ENCODE measurements at regions not wholly inside any gene's neighbourhood (a gene's known extent, or its start where the extent isn't known, plus 50 kb on each side); places are given as distances from the start of the nearest gene placed in this dataset.
"Not testable (repeated sequence)": the region's sequence is repeated elsewhere in the genome, so short reads cannot be mapped to it uniquely, and the experiment has no call there.

DNA sequence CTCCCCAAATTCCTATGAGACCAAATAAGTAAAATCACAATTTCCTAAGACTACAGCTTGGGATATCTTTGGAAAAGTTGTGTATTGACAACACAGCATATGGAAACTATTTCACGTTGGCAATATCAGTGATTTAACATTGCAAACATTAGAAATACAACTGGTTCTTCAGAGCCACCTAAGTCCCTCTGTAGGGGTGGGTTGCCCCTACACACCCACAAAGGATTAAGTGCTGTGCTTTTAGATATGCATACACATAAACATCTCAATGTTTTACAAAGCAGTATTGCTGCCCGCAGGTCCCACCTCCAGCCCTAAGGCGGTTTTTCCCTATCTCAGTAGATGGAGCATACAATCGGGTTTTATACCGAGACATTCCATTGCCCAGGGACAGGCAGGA is 66.0 kb upstream of the DEFB108B start:
- H3K27me3 ChIP-seq (ENCODE audit: control insufficient read depth, insufficient read depth, low read length); H3K27ac ChIP-seq (ENCODE audit: low read depth in 2 of 2, low read length in 2 of 2); FAIRE-seq; H3K4me1 ChIP-seq (ENCODE audit: control insufficient read depth in 2 of 3, insufficient read depth in 2 of 3, low read depth in 1 of 3, low read length in 3 of 3); H3K9me3 ChIP-seq (ENCODE audit: control insufficient read depth in 2 of 3, insufficient read depth in 1 of 3, low read length in 3 of 3); H3K4me3 ChIP-seq (ENCODE audit: low read length in 3 of 3); DNase-seq; H3K9ac ChIP-seq (ENCODE audit: low read length in 3 of 3); intact Hi-C loops (cut with DNase I); H3K36me3 ChIP-seq (ENCODE audit: control insufficient read depth in 2 of 3, insufficient read depth in 3 of 3, low read length in 3 of 3): not testable (repeated sequence)

DNA sequence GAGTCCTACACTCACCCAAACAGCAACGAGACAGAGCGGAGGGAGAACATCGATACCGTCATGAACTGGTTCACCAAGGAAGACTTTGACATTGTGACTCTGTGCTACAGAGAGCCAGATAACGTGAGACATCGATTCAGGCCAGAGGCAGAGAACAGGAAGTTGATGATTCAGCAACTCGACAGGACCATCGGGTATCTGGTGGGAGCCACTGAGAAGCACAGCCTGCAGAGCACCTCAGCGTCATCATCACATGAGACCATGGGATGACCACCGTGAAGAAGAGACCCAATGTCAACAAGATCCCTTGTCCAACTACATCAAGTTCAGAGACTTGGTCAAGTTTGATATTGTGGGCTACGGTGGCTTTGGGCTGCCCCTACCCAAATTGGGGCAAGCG is 60.8 kb upstream of the DEFB108B start:
- H3K4me3 ChIP-seq (ENCODE audit: low read length in 3 of 3); H3K9me3 ChIP-seq (ENCODE audit: control insufficient read depth in 2 of 3, insufficient read depth in 1 of 3, low read length in 3 of 3); DNase-seq; FAIRE-seq; H3K36me3 ChIP-seq (ENCODE audit: control insufficient read depth in 2 of 3, insufficient read depth in 3 of 3, low read length in 3 of 3); H3K27me3 ChIP-seq (ENCODE audit: control insufficient read depth, insufficient read depth, low read length); intact Hi-C loops (cut with DNase I); H3K9ac ChIP-seq (ENCODE audit: low read length in 3 of 3); H3K4me1 ChIP-seq (ENCODE audit: control insufficient read depth in 2 of 3, insufficient read depth in 2 of 3, low read depth in 1 of 3, low read length in 3 of 3); H3K27ac ChIP-seq (ENCODE audit: low read depth in 2 of 2, low read length in 2 of 2): not testable (repeated sequence)

DNA sequence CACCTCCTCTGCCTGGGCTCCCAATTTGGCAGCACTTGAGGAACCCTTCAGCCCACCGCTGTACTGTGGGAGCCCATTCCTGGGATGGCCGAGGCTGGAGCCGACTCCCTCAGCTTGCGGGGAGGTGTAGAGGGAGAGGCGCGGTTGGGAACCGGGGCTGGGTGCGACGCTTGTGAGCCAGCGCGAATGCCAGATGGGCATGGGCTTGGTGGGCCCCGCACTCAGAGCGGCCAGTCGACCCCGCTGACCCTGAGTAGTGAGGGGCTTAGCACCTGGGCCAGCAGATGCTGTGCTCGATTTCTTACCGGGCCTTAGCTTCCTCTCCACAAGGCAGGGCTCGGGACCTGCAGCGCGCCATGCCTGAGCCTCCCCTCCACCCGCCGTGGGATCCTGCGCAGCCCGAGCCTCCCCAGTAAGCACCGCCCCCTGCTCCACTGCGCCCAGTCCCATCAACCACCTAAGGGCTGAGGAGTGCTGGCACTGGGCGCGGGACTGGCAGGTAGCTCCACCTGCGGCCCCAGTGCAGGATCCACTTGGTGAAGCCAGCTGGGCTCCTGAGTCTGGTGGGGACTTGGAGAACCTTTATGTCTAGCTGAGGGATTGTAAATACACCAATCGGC is 58.3 kb upstream of the DEFB108B start:
- FAIRE-seq (no peak), DNase-seq (no peak)
- H3K9me3 ChIP-seq (ENCODE audit: control insufficient read depth in 2 of 3, insufficient read depth in 1 of 3, low read length in 3 of 3): no peaks in the 10 kb centered on the region
- intact Hi-C loops (cut with DNase I): no loop called here
- no peaks in the 10 kb centered on the region for H3K36me3 ChIP-seq (ENCODE audit: control insufficient read depth in 2 of 3, insufficient read depth in 3 of 3, low read length in 3 of 3)
- no peaks in the 10 kb centered on the region for H3K27me3 ChIP-seq (ENCODE audit: control insufficient read depth, insufficient read depth, low read length)
- no peak overlapping the region for H3K27ac ChIP-seq (ENCODE audit: low read depth in 2 of 2, low read length in 2 of 2)
- TF ChIP-seq, protein P1, sequence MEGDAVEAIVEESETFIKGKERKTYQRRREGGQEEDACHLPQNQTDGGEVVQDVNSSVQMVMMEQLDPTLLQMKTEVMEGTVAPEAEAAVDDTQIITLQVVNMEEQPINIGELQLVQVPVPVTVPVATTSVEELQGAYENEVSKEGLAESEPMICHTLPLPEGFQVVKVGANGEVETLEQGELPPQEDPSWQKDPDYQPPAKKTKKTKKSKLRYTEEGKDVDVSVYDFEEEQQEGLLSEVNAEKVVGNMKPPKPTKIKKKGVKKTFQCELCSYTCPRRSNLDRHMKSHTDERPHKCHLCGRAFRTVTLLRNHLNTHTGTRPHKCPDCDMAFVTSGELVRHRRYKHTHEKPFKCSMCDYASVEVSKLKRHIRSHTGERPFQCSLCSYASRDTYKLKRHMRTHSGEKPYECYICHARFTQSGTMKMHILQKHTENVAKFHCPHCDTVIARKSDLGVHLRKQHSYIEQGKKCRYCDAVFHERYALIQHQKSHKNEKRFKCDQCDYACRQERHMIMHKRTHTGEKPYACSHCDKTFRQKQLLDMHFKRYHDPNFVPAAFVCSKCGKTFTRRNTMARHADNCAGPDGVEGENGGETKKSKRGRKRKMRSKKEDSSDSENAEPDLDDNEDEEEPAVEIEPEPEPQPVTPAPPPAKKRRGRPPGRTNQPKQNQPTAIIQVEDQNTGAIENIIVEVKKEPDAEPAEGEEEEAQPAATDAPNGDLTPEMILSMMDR (IDR thresholded peaks at IDR 0.05; ENCODE audit: borderline replicate concordance, extremely low read depth, insufficient read depth): no peak
- H3K4me3 ChIP-seq (ENCODE audit: low read length in 3 of 3): no peak overlapping the region
- no peak overlapping the region for H3K9ac ChIP-seq (ENCODE audit: low read length in 3 of 3)
- H3K4me1 ChIP-seq (ENCODE audit: control insufficient read depth in 2 of 3, insufficient read depth in 2 of 3, low read depth in 1 of 3, low read length in 3 of 3): no peaks in the 10 kb centered on the region

DNA sequence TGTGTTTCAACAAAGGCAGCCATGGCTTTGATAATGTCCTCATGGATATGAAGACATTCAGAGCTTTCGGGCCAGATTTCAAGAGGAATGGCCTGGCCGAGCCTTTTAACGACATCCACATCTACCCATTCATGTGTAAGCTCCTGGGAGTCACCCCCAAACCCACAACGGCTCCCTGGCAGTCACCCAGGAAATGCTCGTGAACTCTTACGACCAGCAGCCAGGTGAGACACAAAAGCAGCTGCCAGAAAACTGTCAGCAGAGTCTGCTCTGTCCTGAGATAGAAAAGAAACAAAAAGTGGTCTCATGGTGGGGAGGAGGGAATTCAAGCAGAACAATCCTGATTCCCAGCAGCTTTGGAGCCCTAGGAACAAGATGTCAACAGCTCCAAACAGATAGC is 52.9 kb upstream of the DEFB108B start:
- H3K27me3 ChIP-seq (ENCODE audit: control insufficient read depth, insufficient read depth, low read length): not testable (repeated sequence)

DNA sequence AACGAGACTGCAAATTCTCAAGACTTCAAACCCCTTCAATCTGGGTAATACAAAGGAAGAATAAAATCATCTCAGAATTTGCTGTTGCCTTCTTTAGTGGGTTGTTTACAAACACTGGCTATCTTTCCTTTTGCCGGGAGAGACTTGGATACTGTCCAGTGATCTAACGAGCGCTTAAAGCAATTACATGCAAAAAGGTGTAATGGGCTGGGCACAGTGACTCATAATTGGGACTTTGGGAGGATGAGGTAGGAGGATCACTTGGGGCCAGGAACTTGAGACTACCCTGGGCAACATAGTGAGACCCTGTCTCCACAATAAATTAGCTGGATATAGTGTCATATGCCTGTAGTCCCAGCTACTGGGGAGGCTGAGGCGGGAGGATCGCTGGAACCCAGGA is 52.2 kb upstream of the DEFB108B start:
- FAIRE-seq: not testable (repeated sequence)

More for the DNA sequence above, 52.9 kb upstream of the DEFB108B start:
- H3K27ac ChIP-seq (ENCODE audit: low read depth in 2 of 2, low read length in 2 of 2); H3K36me3 ChIP-seq (ENCODE audit: control insufficient read depth in 2 of 3, insufficient read depth in 3 of 3, low read length in 3 of 3); H3K9ac ChIP-seq (ENCODE audit: low read length in 3 of 3); FAIRE-seq; intact Hi-C loops (cut with DNase I); H3K4me3 ChIP-seq (ENCODE audit: low read length in 3 of 3); H3K4me1 ChIP-seq (ENCODE audit: control insufficient read depth in 2 of 3, insufficient read depth in 2 of 3, low read depth in 1 of 3, low read length in 3 of 3); H3K9me3 ChIP-seq (ENCODE audit: control insufficient read depth in 2 of 3, insufficient read depth in 1 of 3, low read length in 3 of 3): not testable (repeated sequence)
- peak in 2 of 5 donors; percentile 18 to 21 for DNase-seq

DNA sequence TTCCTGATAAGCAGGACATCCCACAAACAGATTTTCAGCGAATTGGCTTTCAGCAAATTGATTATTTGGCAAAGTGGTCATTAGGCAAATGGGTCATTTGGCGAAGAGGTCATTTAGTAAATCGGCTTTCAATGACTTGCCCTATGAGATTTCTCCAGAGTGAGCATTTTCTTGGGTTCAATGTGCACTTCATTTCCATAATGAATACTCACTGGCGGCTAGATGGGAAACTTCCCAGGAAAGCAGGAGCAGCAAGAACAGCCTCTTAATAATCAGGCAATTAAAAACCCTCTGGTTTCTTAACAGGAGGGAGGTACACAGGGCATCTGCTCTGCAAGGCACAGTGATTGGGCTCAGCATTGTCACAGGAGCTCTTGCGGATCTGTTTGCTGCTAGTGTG is 51.5 kb upstream of the DEFB108B start:
- H3K4me3 ChIP-seq (ENCODE audit: low read length in 3 of 3); H3K27ac ChIP-seq (ENCODE audit: low read depth in 2 of 2, low read length in 2 of 2); H3K9ac ChIP-seq (ENCODE audit: low read length in 3 of 3); H3K36me3 ChIP-seq (ENCODE audit: control insufficient read depth in 2 of 3, insufficient read depth in 3 of 3, low read length in 3 of 3); H3K4me1 ChIP-seq (ENCODE audit: control insufficient read depth in 2 of 3, insufficient read depth in 2 of 3, low read depth in 1 of 3, low read length in 3 of 3); FAIRE-seq; intact Hi-C loops (cut with DNase I); H3K27me3 ChIP-seq (ENCODE audit: control insufficient read depth, insufficient read depth, low read length); H3K9me3 ChIP-seq (ENCODE audit: control insufficient read depth in 2 of 3, insufficient read depth in 1 of 3, low read length in 3 of 3): not testable (repeated sequence)
- DNase-seq: peak in 1 of 5 donors; percentile 16

More for the DNA sequence above, 52.2 kb upstream of the DEFB108B start:
- H3K9me3 ChIP-seq (ENCODE audit: control insufficient read depth in 2 of 3, insufficient read depth in 1 of 3, low read length in 3 of 3); H3K9ac ChIP-seq (ENCODE audit: low read length in 3 of 3); H3K4me1 ChIP-seq (ENCODE audit: control insufficient read depth in 2 of 3, insufficient read depth in 2 of 3, low read depth in 1 of 3, low read length in 3 of 3); intact Hi-C loops (cut with DNase I); H3K4me3 ChIP-seq (ENCODE audit: low read length in 3 of 3); H3K27ac ChIP-seq (ENCODE audit: low read depth in 2 of 2, low read length in 2 of 2); H3K27me3 ChIP-seq (ENCODE audit: control insufficient read depth, insufficient read depth, low read length); H3K36me3 ChIP-seq (ENCODE audit: control insufficient read depth in 2 of 3, insufficient read depth in 3 of 3, low read length in 3 of 3): not testable (repeated sequence)
- peak in 1 of 5 donors; percentile 22 for DNase-seq

DNA sequence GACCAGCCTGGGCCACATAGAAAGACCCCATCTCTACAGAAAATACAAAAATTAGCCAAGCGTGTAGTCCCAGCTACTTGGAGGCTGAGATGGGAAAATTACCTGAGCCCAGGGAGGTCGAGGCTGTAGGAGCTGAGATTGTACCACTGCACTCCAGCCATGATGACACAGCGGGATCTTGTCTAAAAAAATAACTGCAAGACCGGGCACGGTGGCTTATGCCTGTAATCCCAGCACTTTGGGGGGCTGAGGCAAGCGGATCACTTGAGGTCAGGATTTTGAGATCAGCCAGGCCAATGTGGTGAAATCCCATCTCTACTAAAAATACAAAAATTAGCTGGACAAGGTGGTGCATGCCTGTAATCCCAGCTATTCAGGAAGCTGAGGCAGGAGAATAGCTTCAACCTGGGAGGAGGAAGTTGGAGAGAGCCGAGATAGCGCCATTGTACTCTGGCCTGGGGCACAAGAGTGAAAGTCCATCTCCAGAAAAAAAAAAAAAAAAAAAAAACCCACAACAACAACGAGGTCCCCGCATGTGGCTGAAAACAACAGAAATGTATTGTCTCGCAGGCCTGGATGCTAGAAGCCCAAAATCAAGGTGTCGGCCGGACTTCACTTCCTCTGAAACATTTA is 50.7 kb upstream of the DEFB108B start:
- FAIRE-seq; H3K9me3 ChIP-seq (ENCODE audit: control insufficient read depth in 2 of 3, insufficient read depth in 1 of 3, low read length in 3 of 3); H3K4me3 ChIP-seq (ENCODE audit: low read length in 3 of 3); H3K27me3 ChIP-seq (ENCODE audit: control insufficient read depth, insufficient read depth, low read length); H3K36me3 ChIP-seq (ENCODE audit: control insufficient read depth in 2 of 3, insufficient read depth in 3 of 3, low read length in 3 of 3); intact Hi-C loops (cut with DNase I); H3K9ac ChIP-seq (ENCODE audit: low read length in 3 of 3); H3K4me1 ChIP-seq (ENCODE audit: control insufficient read depth in 2 of 3, insufficient read depth in 2 of 3, low read depth in 1 of 3, low read length in 3 of 3); H3K27ac ChIP-seq (ENCODE audit: low read depth in 2 of 2, low read length in 2 of 2): not testable (repeated sequence)
- DNase-seq: peak in 1 of 5 donors; percentile 14

Data from kidney (tissue), 13 donors.